ENCODE measurements at regions not wholly inside any gene's neighbourhood (a gene's known extent, or its start where the extent isn't known, plus 50 kb on each side); places are given as distances from the start of the nearest gene placed in this dataset.

- TF ChIP-seq CTCF (optimal IDR thresholded peaks at IDR 0.05 in 1 of 3, IDR thresholded peaks at IDR 0.05 in 1 of 3, conservative IDR thresholded peaks at IDR 0.05 in 1 of 3; ENCODE audit: extremely low read depth in 1 of 3, insufficient read depth in 2 of 3, low read length in 3 of 3) (no peak), EZH2 (IDR thresholded peaks at IDR 0.05; ENCODE audit: low read length) (no peak)
Observed at GRCh38 chr11:96627376-96627775, 237.6 kb downstream of the JRKL start.
